Caco-2 (cell line): ENCODE measurements at regions not wholly inside any gene's neighbourhood (a gene's known extent, or its start where the extent isn't known, plus 50 kb on each side); places are given as distances from the start of the nearest gene placed in this dataset.

ENCODE experiments used
- BruUV-seq: library from RNA; stranded (reverse); fragments of 400-500 nt; replicated peaks from 2 replicates; lab custom pipeline; 2021; lab: Mats Ljungman, UMichigan
- CTCF ChIA-PET: fragments of 300-600 bp; sonication (Branson Sonifier 250); formaldehyde crosslinking; loops from one replicate; lab custom pipeline; 2022; ENCODE audit warnings: antibody characterized with exemption; lab: Charles Lee
- POLR2A ChIA-PET: fragments of 300-600 bp; sonication (Branson Sonifier 250); formaldehyde crosslinking; loops from one replicate; lab custom pipeline; 2022; ENCODE audit warnings: antibody characterized with exemption; lab: Charles Lee
- DNase-seq, 2 experiments: peaks; one replicate each; pipeline versions ENCODE4 v3.0.0 to v3.0.0-alpha.2; 2020 to 2022
- H3K27me3 ChIP-seq: replicated peaks from 2 replicates; pipeline ENCODE4 v1.6.0; 2011; ENCODE audit warnings: low read length; ENCODE audit not compliant: control insufficient read depth, insufficient read depth
- H3K36me3 ChIP-seq: 2 replicates; pipeline ENCODE4 v1.5.1; 2011; ENCODE audit warnings: low read length; ENCODE audit not compliant: control insufficient read depth, insufficient read depth
- H3K4me1 ChIP-seq: fragments of 250-450 bp; sonication (Bioruptor Pico); 2 replicates; pipeline ENCODE4 v1.5.1; 2020; ENCODE audit warnings: mild to moderate bottlenecking
- H3K4me3 ChIP-seq: 2 replicates; pipeline ENCODE4 v1.5.1; 2011; ENCODE audit warnings: low read depth, mild to moderate bottlenecking, control low read depth, low read length
- H3K9me3 ChIP-seq: fragments of 250-450 bp; sonication (Bioruptor Pico); 2 replicates; pipeline ENCODE4 v1.5.1; 2020; ENCODE audit warnings: mild to moderate bottlenecking, moderate library complexity
- H3K27ac Mint-ChIP-seq: one replicate; pipeline ENCODE4 v1.8.0; 2022; ENCODE audit warnings: mixed read lengths; ENCODE audit not compliant: unreplicated experiment
- H3K27me3 Mint-ChIP-seq: one replicate; pipeline ENCODE4 v1.8.0; 2022; ENCODE audit warnings: mixed read lengths; ENCODE audit not compliant: insufficient read depth, unreplicated experiment
- H3K36me3 Mint-ChIP-seq: one replicate; pipeline ENCODE4 v1.8.0; 2022; ENCODE audit warnings: mild to moderate bottlenecking, mixed read lengths; ENCODE audit not compliant: insufficient read depth, unreplicated experiment
- H3K4me1 Mint-ChIP-seq: one replicate; pipeline ENCODE4 v1.8.0; 2022; ENCODE audit warnings: low read depth, mixed read lengths; ENCODE audit not compliant: unreplicated experiment
- H3K4me3 Mint-ChIP-seq: one replicate; pipeline ENCODE4 v1.8.0; 2022; ENCODE audit warnings: mild to moderate bottlenecking, moderate library complexity, mixed read lengths; ENCODE audit not compliant: unreplicated experiment
- H3K9me3 Mint-ChIP-seq: one replicate; pipeline ENCODE4 v1.8.0; 2022; ENCODE audit warnings: mixed read lengths; ENCODE audit not compliant: unreplicated experiment
- CTCF ChIP-seq, 2 experiments: fragments of 200-600 bp in 1 of 2; IDR thresholded peaks; 1 replicate in 1 of 2; 2 replicates in 1 of 2; pipeline versions ENCODE4 v1.5.1 to v1.8.0; 2011 to 2022; ENCODE audit warnings: antibody characterized with exemption in 1 of 2, control low read depth in 1 of 2, inconsistent platforms in 1 of 2, low read depth in 1 of 2, low read length in 1 of 2, mild to moderate bottlenecking in 1 of 2, moderate library complexity in 1 of 2; ENCODE audit not compliant: insufficient read depth in 1 of 2, severe bottlenecking in 1 of 2, unreplicated experiment in 1 of 2
- intact Hi-C: fragments of 100-400 bp; cut with micrococcal nuclease; formaldehyde crosslinking; loops from one replicate; pipeline ENCODE4 v1.10.0; 2022; ENCODE audit not compliant: unreplicated experiment

DNA sequence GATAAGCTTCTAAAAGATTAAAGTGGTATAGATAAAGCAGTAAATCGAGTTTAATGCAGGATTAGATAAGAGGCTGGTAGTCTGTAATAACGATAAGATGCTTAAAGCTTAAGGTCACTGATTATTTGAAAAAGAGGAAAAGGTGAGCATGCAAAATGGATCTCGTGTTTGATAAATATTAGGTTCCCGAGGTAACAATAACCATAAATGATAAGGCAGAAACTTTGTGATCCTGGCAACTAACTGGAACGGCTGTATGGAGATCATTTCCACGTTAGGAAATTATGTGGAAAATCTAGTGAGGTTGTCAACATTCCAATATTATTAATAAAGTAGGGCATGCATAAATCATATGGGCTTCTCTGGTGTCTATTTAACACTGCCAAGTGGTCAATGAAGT, 255.5 kb downstream of the EFCAB11 start:
- H3K27me3 Mint-ChIP-seq, result no peaks in the 10 kb centered on the region
- BruUV-seq, result no TSS peak
- no peak for DNase-seq
- POLR2A ChIA-PET, result no interaction called here
- Histone ChIP-seq H3K9me3 (no peaks in the 10 kb centered on the region), H3K4me1 (peaks cover 10% of the 10 kb centered on the region), H3K27me3 (no peaks in the 10 kb centered on the region), H3K36me3 (no peaks in the 10 kb centered on the region), H3K4me3 (no peak overlapping the region)
- H3K27ac Mint-ChIP-seq, result no peak overlapping the region
- intact Hi-C loops, result no loop called here
- H3K36me3 Mint-ChIP-seq, result peaks cover 5% of the 10 kb centered on the region
- TF ChIP-seq CTCF (IDR thresholded peaks at IDR 0.05; ENCODE audit: insufficient read depth in 1 of 2, low read depth in 1 of 2, low read length in 1 of 2, severe bottlenecking in 1 of 2, unreplicated experiment in 1 of 2), result no peak
- no peaks in the 10 kb centered on the region for H3K4me1 Mint-ChIP-seq
- CTCF ChIA-PET, result no interaction called here
- peaks cover 15% of the 10 kb centered on the region for H3K9me3 Mint-ChIP-seq
- H3K4me3 Mint-ChIP-seq, result no peak overlapping the region

GRCh38 chr14:89697281-89698060, 257.1 kb downstream of the EFCAB11 start:
- Histone ChIP-seq H3K9me3 (no peaks in the 10 kb centered on the region), H3K27me3 (no peaks in the 10 kb centered on the region), H3K4me1 (peaks cover 10% of the 10 kb centered on the region), H3K36me3 (no peaks in the 10 kb centered on the region), H3K4me3 (no peak overlapping the region)
- no peak for DNase-seq
- Mint-ChIP-seq H3K4me1 (no peaks in the 10 kb centered on the region), H3K4me3 (no peak overlapping the region), H3K27ac (no peak overlapping the region), H3K36me3 (peaks cover 5% of the 10 kb centered on the region), H3K27me3 (no peaks in the 10 kb centered on the region), H3K9me3 (peaks cover 15% of the 10 kb centered on the region)
- ChIA-PET POLR2A (no interaction called here), CTCF (no interaction called here)
- TF ChIP-seq CTCF (IDR thresholded peaks at IDR 0.05; ENCODE audit: insufficient read depth in 1 of 2, low read depth in 1 of 2, low read length in 1 of 2, severe bottlenecking in 1 of 2, unreplicated experiment in 1 of 2), result no peak
- BruUV-seq, result no TSS peak
- intact Hi-C loops, result no loop called here

DNA sequence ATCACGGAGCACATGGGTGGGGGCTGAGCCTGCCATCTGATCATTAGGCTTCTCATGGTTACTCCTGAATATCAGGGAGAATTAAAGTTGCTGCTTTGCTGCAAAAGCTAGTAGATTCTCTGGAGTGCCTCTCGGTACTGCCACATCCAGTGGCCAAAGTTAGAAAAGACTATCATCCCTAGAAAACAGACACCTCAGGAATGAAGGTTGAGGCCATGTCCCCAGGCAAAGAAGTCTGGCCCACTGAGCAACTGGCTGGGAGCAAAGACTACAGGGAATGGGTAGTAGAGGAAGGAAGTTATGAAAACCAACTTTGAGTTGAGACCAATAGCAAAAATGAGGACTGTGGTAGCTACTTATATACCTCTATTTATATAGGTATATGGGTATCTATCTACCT, 258.7 kb downstream of the EFCAB11 start:
- Mint-ChIP-seq H3K27ac (no peak overlapping the region), H3K9me3 (peaks cover 15% of the 10 kb centered on the region), H3K4me1 (no peaks in the 10 kb centered on the region), H3K27me3 (no peaks in the 10 kb centered on the region), H3K4me3 (no peak overlapping the region), H3K36me3 (no peaks in the 10 kb centered on the region)
- no peaks in the 10 kb centered on the region for H3K9me3 ChIP-seq
- no TSS peak for BruUV-seq
- ChIA-PET CTCF (no interaction called here), POLR2A (no interaction called here)
- H3K27me3 ChIP-seq, result no peaks in the 10 kb centered on the region
- intact Hi-C loops, result no loop called here
- no peak for TF ChIP-seq CTCF (IDR thresholded peaks at IDR 0.05; ENCODE audit: insufficient read depth in 1 of 2, low read depth in 1 of 2, low read length in 1 of 2, severe bottlenecking in 1 of 2, unreplicated experiment in 1 of 2)
- H3K4me1 ChIP-seq, result no peaks in the 10 kb centered on the region
- H3K36me3 ChIP-seq, result no peaks in the 10 kb centered on the region
- H3K4me3 ChIP-seq, result no peak overlapping the region
- no peak for DNase-seq
